ENCODE measurements at regions not wholly inside any gene's neighbourhood (a gene's known extent, or its start where the extent isn't known, plus 50 kb on each side); places are given as distances from the start of the nearest gene placed in this dataset.
A peak's percentile ranks its signal among the peaks of the same experiment; 100 is the strongest.

DNA sequence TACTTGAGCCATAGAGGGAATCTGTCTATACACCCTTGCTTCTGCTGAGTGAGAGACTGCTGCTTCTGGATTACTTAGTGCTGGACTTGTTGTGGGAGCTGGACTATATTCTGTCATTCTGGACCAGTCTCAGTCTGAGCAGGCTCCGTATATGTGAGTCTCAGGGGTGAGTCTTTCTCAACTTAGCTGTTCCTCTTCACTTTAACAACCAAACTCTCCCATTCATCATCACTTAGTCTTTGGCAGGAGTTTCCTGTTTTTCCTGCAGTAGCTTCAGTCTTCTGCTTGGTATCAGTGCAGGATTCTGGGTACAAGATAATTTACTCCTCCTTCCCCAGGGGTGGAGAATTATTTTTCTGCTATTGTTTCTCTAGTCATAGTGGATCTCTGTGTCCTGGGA is 779.5 kb downstream of the METTL15 start:
- H3K4me3 ChIP-seq (ENCODE audit: low read depth, low read length), result no peak overlapping the region
- TF ChIP-seq, protein P1, sequence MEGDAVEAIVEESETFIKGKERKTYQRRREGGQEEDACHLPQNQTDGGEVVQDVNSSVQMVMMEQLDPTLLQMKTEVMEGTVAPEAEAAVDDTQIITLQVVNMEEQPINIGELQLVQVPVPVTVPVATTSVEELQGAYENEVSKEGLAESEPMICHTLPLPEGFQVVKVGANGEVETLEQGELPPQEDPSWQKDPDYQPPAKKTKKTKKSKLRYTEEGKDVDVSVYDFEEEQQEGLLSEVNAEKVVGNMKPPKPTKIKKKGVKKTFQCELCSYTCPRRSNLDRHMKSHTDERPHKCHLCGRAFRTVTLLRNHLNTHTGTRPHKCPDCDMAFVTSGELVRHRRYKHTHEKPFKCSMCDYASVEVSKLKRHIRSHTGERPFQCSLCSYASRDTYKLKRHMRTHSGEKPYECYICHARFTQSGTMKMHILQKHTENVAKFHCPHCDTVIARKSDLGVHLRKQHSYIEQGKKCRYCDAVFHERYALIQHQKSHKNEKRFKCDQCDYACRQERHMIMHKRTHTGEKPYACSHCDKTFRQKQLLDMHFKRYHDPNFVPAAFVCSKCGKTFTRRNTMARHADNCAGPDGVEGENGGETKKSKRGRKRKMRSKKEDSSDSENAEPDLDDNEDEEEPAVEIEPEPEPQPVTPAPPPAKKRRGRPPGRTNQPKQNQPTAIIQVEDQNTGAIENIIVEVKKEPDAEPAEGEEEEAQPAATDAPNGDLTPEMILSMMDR (conservative IDR thresholded peaks at IDR 0.05; ENCODE audit: low read depth, low read length), result no peak
- DNase-seq (ENCODE audit: low read depth), result no peak

DNA sequence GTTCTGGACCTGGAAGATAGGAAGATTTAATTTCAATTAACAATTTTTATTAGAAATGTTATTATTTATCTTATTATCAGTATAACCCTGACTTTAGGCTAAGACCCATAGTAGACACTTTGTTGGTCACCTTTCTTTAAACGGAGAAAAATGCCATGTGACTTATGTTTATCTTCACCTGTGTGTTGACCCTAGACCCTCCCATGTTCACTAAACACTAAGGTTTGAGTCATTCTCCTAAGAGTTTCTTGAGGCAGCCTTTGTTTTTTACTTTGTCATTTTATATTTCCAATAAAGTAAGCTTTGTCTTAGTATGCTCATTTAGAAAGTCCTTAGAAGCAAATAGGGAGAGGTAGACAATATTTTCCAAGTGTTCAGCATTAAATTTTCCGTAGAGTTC is 771.7 kb downstream of the METTL15 start:
- no peak for DNase-seq (ENCODE audit: low read depth)
- TF ChIP-seq, protein P1 (conservative IDR thresholded peaks at IDR 0.05; ENCODE audit: low read depth, low read length), result no peak
- H3K4me3 ChIP-seq (ENCODE audit: low read depth, low read length), result no peak overlapping the region

DNA sequence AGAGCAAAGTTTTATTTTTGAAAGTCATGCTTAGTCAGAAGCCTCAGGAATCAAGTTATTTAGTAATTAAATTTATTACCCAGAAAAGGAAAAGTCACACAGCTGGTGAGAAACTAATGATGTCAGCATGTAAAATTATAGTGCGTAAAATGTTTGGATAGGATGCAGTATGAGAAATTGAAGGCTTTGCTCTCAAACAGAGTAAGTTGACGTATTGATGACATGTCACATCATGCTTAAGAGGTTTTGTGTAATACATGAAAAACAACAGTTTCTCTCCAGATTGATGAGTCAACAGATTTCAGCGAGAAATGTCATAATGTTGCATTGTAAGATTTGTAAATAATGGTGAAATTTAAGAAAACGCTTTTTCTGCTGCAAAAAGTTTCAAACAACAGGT is 769.8 kb downstream of the METTL15 start:
- TF ChIP-seq, protein P1 (conservative IDR thresholded peaks at IDR 0.05; ENCODE audit: low read depth, low read length), result no peak
- no peak overlapping the region for H3K4me3 ChIP-seq (ENCODE audit: low read depth, low read length)
- peak; percentile 56 for DNase-seq (ENCODE audit: low read depth)

GRCh38 chr11:28877340-28877739 is 769.2 kb downstream of the METTL15 start:
- no peak for DNase-seq (ENCODE audit: low read depth)
- TF ChIP-seq, protein P1 (conservative IDR thresholded peaks at IDR 0.05; ENCODE audit: low read depth, low read length), result no peak
- H3K4me3 ChIP-seq (ENCODE audit: low read depth, low read length), result no peak overlapping the region

DNA sequence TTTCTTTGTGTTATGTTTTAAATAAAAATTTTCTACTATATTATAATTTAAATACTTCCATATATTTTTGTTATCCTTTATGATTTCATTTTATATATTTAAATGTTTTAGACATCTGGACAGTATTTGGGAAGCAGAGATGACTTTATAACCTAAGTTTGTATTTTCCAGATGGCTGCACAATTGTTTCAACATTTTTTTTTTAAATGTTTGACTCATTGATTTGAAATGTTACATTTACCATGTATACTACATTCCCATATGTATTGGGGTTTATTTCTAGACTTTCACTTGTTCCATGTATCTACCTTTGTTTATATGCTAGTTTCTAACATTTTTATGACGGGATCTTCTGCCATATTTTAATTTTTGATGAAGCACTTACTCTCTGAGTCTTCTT is 766.5 kb downstream of the METTL15 start:
- H3K4me3 ChIP-seq (ENCODE audit: low read depth, low read length), result no peak overlapping the region
- TF ChIP-seq, protein P1 (conservative IDR thresholded peaks at IDR 0.05; ENCODE audit: low read depth, low read length), result no peak
- no peak for DNase-seq (ENCODE audit: low read depth)

DNA sequence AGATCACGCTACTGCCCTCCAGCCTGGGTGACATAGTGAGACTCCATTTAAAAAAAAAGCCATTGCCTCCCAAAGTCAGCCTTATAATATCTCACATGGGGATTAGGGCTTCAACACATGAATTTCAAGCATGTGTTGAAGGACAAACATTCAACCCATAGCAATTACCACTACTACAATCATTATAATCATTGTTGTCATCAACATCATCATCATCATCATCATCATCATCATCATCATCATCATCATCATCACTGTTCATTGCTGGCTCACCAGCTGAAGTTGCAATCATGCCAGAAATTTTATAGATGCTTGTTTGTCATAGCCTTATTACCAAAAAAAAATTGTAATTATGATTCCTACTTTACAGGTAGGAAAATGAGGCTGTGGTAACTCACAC is 762.9 kb downstream of the METTL15 start:
- DNase-seq (ENCODE audit: low read depth), result no peak
- TF ChIP-seq, protein P1 (conservative IDR thresholded peaks at IDR 0.05; ENCODE audit: low read depth, low read length), result no peak
- H3K4me3 ChIP-seq (ENCODE audit: low read depth, low read length), result no peak overlapping the region

DNA sequence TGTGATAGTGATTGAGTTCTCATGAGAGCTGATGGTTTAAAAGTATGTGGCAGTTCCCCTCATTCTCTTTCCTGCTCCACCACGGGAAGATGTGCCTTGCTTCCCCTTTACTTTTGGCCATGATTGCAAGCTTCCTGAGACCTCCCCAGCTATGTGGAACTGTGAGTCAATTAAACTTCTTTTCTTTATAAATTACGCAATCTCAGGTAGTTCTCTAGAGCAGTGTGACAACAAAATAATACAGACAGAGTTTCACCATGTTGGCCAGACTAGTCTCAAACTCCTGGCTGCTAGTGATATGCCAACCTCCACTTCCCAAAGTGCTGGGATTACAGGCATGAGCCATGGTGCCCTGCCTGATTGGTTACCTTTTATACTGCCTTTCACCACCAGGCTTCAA is 755.2 kb downstream of the METTL15 start:
- TF ChIP-seq, protein P1 (conservative IDR thresholded peaks at IDR 0.05; ENCODE audit: low read depth, low read length), result no peak
- no peak for DNase-seq (ENCODE audit: low read depth)
- no peak overlapping the region for H3K4me3 ChIP-seq (ENCODE audit: low read depth, low read length)

Measured in epithelial cell of proximal tubule (primary cell).